Uterus (tissue), 2 donors: ENCODE measurements at regions not wholly inside any gene's neighbourhood (a gene's known extent, or its start where the extent isn't known, plus 50 kb on each side); places are given as distances from the start of the nearest gene placed in this dataset.

ENCODE experiments used
- CTCF ChIP-seq, 4 experiments: fragments of 200-600 bp in 2 of 4; fragments of 450-650 bp in 2 of 4; sonication (generic) in 2 of 4; IDR thresholded peaks; one replicate each; pipeline ENCODE4 v1.5.1; 2016 to 2019; ENCODE audit warnings: antibody characterized with exemption in 4 of 4, mild to moderate bottlenecking in 2 of 4, moderate library complexity in 1 of 4
- POLR2A ChIP-seq, 2 donors: fragments of 450-650 bp; IDR thresholded peaks; one replicate each; pipeline ENCODE4 v1.6.1; 2016; ENCODE audit warnings: antibody characterized with exemption in 2 of 2, mild to moderate bottlenecking in 1 of 2, moderate library complexity in 1 of 2

GRCh38 chr3:65284961-65285360 lies 597.2 kb upstream of the ADAMTS9 start:
- no peak for TF ChIP-seq CTCF (IDR thresholded peaks at IDR 0.05)
- TF ChIP-seq POLR2A (IDR thresholded peaks at IDR 0.05) = no peak
